ENCODE measurements at regions not wholly inside any gene's neighbourhood (a gene's known extent, or its start where the extent isn't known, plus 50 kb on each side); places are given as distances from the start of the nearest gene placed in this dataset.

GRCh38 chr13:103878891-103879605 lies 812.8 kb upstream of the SLC10A2 start:
- H3K36me3 ChIP-seq (replicated peaks; ENCODE audit: low read depth, low read length), result no peaks in the 10 kb centered on the region
- no peak overlapping the region for H3K9ac ChIP-seq (ENCODE audit: low read length)
- no peaks in the 10 kb centered on the region for H4K20me1 ChIP-seq (ENCODE audit: insufficient read depth, low read length)
- TF ChIP-seq EZH2phosphoT487 (IDR thresholded peaks at IDR 0.05; ENCODE audit: low read depth), result no peak
- TF ChIP-seq, protein P1, sequence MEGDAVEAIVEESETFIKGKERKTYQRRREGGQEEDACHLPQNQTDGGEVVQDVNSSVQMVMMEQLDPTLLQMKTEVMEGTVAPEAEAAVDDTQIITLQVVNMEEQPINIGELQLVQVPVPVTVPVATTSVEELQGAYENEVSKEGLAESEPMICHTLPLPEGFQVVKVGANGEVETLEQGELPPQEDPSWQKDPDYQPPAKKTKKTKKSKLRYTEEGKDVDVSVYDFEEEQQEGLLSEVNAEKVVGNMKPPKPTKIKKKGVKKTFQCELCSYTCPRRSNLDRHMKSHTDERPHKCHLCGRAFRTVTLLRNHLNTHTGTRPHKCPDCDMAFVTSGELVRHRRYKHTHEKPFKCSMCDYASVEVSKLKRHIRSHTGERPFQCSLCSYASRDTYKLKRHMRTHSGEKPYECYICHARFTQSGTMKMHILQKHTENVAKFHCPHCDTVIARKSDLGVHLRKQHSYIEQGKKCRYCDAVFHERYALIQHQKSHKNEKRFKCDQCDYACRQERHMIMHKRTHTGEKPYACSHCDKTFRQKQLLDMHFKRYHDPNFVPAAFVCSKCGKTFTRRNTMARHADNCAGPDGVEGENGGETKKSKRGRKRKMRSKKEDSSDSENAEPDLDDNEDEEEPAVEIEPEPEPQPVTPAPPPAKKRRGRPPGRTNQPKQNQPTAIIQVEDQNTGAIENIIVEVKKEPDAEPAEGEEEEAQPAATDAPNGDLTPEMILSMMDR (IDR thresholded peaks at IDR 0.05; ENCODE audit: low read depth, low read length), result no peak
- H3K79me2 ChIP-seq (ENCODE audit: low read length), result no peaks in the 10 kb centered on the region
- no peak overlapping the region for H3K4me2 ChIP-seq (ENCODE audit: low read length)
- no peaks in the 10 kb centered on the region for H3K27me3 ChIP-seq (ENCODE audit: low read depth, low read length)
- H3K4me1 ChIP-seq (ENCODE audit: low read length), result no peaks in the 10 kb centered on the region
- no peaks in the 10 kb centered on the region for H3K9me3 ChIP-seq (ENCODE audit: insufficient read depth, low read length)
- no peak overlapping the region for H3K4me3 ChIP-seq (ENCODE audit: low read length)
- H3K27ac ChIP-seq (ENCODE audit: low read length), result no peak overlapping the region
- no peak overlapping the region for H2AFZ ChIP-seq (ENCODE audit: low read depth, low read length)

DNA sequence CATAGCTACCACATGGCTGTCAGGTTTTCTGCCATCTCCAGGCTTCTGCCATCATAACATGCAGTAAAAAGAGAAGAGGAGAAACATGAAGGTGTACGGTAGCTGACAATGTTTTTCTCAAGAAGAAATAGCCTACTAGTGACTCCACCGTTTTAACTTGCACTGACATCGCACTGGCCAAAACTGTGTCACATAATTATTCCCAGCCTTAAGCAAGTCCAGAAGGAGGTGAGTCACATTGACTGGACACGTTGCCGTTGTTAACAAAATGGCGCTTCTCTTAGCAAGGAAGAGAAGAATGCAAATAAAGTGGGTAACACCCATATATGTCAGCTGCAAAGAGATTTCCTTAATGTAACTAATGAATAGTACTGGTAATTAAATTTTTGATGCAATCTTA lies 810.4 kb upstream of the SLC10A2 start:
- H3K9me3 ChIP-seq (ENCODE audit: insufficient read depth, low read length), result no peaks in the 10 kb centered on the region
- H4K20me1 ChIP-seq (ENCODE audit: insufficient read depth, low read length), result no peaks in the 10 kb centered on the region
- no peaks in the 10 kb centered on the region for H3K4me1 ChIP-seq (ENCODE audit: low read length)
- no peak overlapping the region for H3K9ac ChIP-seq (ENCODE audit: low read length)
- H3K4me2 ChIP-seq (ENCODE audit: low read length), result no peak overlapping the region
- TF ChIP-seq EZH2phosphoT487 (IDR thresholded peaks at IDR 0.05; ENCODE audit: low read depth), result no peak
- TF ChIP-seq, protein P1 (IDR thresholded peaks at IDR 0.05; ENCODE audit: low read depth, low read length), result no peak
- H3K4me3 ChIP-seq (ENCODE audit: low read length), result no peak overlapping the region
- no peaks in the 10 kb centered on the region for H3K36me3 ChIP-seq (replicated peaks; ENCODE audit: low read depth, low read length)
- no peak overlapping the region for H2AFZ ChIP-seq (ENCODE audit: low read depth, low read length)
- H3K27ac ChIP-seq (ENCODE audit: low read length), result no peak overlapping the region
- H3K79me2 ChIP-seq (ENCODE audit: low read length), result no peaks in the 10 kb centered on the region
- no peaks in the 10 kb centered on the region for H3K27me3 ChIP-seq (ENCODE audit: low read depth, low read length)

DNA sequence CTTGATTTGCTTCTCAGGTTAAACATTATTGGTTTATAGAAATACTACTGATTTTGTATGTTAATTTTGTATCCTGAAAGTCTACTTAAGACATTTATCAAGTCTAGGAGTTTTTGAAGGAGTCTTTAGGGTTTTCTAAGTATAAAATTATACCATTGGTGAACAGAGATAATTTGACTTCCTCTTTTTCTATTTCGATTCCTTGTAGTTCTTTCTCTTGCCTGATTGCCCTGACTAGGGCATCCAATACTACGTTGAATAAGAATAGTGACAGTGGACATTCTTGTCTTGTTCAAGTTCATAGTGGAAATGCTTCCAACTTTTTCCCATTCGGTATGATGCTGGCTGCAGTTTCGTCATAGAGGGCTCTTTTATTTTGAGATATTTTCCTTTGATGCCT lies 807.5 kb upstream of the SLC10A2 start:
- H2AFZ ChIP-seq (ENCODE audit: low read depth, low read length), result no peak overlapping the region
- no peaks in the 10 kb centered on the region for H4K20me1 ChIP-seq (ENCODE audit: insufficient read depth, low read length)
- no peak overlapping the region for H3K27ac ChIP-seq (ENCODE audit: low read length)
- no peaks in the 10 kb centered on the region for H3K27me3 ChIP-seq (ENCODE audit: low read depth, low read length)
- no peak overlapping the region for H3K4me2 ChIP-seq (ENCODE audit: low read length)
- H3K79me2 ChIP-seq (ENCODE audit: low read length), result no peaks in the 10 kb centered on the region
- no peaks in the 10 kb centered on the region for H3K36me3 ChIP-seq (replicated peaks; ENCODE audit: low read depth, low read length)
- 0 out of 2 replicates have a peak, but pooled peaks cover 5% of the 10 kb centered on the region for H3K9me3 ChIP-seq (ENCODE audit: insufficient read depth, low read length)
- H3K4me3 ChIP-seq (ENCODE audit: low read length), result no peak overlapping the region
- H3K9ac ChIP-seq (ENCODE audit: low read length), result no peak overlapping the region
- TF ChIP-seq EZH2phosphoT487 (IDR thresholded peaks at IDR 0.05; ENCODE audit: low read depth), result no peak
- TF ChIP-seq, protein P1 (IDR thresholded peaks at IDR 0.05; ENCODE audit: low read depth, low read length), result no peak
- H3K4me1 ChIP-seq (ENCODE audit: low read length), result no peaks in the 10 kb centered on the region

- Histone ChIP-seq H3K9me3 (ENCODE audit: insufficient read depth, low read length) (0 out of 2 replicates have a peak, but pooled peaks cover 5% of the 10 kb centered on the region), H3K27me3 (ENCODE audit: low read depth, low read length) (no peaks in the 10 kb centered on the region), H4K20me1 (ENCODE audit: insufficient read depth, low read length) (no peaks in the 10 kb centered on the region), H3K9ac (ENCODE audit: low read length) (no peak overlapping the region), H3K4me1 (ENCODE audit: low read length) (no peaks in the 10 kb centered on the region), H3K27ac (ENCODE audit: low read length) (no peak overlapping the region), H3K4me3 (ENCODE audit: low read length) (no peak overlapping the region), H3K79me2 (ENCODE audit: low read length) (no peaks in the 10 kb centered on the region), H3K36me3 (replicated peaks; ENCODE audit: low read depth, low read length) (no peaks in the 10 kb centered on the region), H3K4me2 (ENCODE audit: low read length) (no peak overlapping the region), H2AFZ (ENCODE audit: low read depth, low read length) (no peak overlapping the region)
- TF ChIP-seq, protein P1 (IDR thresholded peaks at IDR 0.05; ENCODE audit: low read depth, low read length), result no peak
- no peak for TF ChIP-seq EZH2phosphoT487 (IDR thresholded peaks at IDR 0.05; ENCODE audit: low read depth)
These were observed 799.8 kb upstream of the SLC10A2 start for GRCh38 chr13:103866048-103866447.

Measured in OCI-LY3 (cell line).